IMR-90 (cell line): ENCODE measurements at regions not wholly inside any gene's neighbourhood (a gene's known extent, or its start where the extent isn't known, plus 50 kb on each side); places are given as distances from the start of the nearest gene placed in this dataset.

ENCODE experiments used
- ATAC-seq: fragments of 200-7000 bp; cut with Tn5 transposase; 2 replicates; pipeline ENCODE4 v1.9.1; 2020; ENCODE audit warnings: low read depth, mild to moderate bottlenecking, moderate library complexity
- BruUV-seq: library from RNA; stranded (reverse); fragments of 400-500 nt; replicated peaks from 2 replicates; lab custom pipeline; 2021; lab: Mats Ljungman, UMichigan
- CTCF ChIA-PET: fragments of 300-600 bp; formaldehyde crosslinking; extraction: SDS; loops from one replicate; lab custom pipeline; 2021; ENCODE audit warnings: antibody characterized with exemption; lab: Yijun Ruan, JAX
- POLR2A ChIA-PET: fragments of 300-600 bp; sonication (Branson Sonifier 250); formaldehyde crosslinking; loops from one replicate; lab custom pipeline; 2022; ENCODE audit warnings: antibody characterized with exemption; ENCODE audit not compliant: unreplicated experiment; lab: Charles Lee
- DNase-seq: peaks from one replicate; pipeline ENCODE4 v3.0.0; 2013
- H2AFZ ChIP-seq: replicated peaks from 2 replicates; pipeline ENCODE3; 2013; ENCODE audit warnings: low read length, mild to moderate bottlenecking; ENCODE audit not compliant: poor library complexity
- H2AK5ac ChIP-seq: 2 replicates; pipeline ENCODE4 v1.6.1; 2013; ENCODE audit warnings: low read depth, low read length, inconsistent platforms
- H2AK9ac ChIP-seq: replicated peaks from 2 replicates; pipeline ENCODE3; 2013; ENCODE audit warnings: mild to moderate bottlenecking, low read depth, low read length, moderate library complexity; ENCODE audit not compliant: poor library complexity
- H2BK120ac ChIP-seq: 2 replicates; pipeline ENCODE4 v1.6.1; 2013; ENCODE audit warnings: low read depth, low read length, inconsistent platforms
- H2BK15ac ChIP-seq: 3 replicates; pipeline ENCODE4 v1.6.1; 2013; ENCODE audit warnings: low read depth, low read length, inconsistent platforms
- H2BK20ac ChIP-seq: 2 replicates; pipeline ENCODE4 v1.6.1; 2013; ENCODE audit warnings: low read depth, mild to moderate bottlenecking, inconsistent platforms, low read length, moderate library complexity
- H2BK5ac ChIP-seq: 2 replicates; pipeline ENCODE4 v1.6.1; 2013; ENCODE audit warnings: mild to moderate bottlenecking, low read depth, low read length, inconsistent platforms; ENCODE audit not compliant: poor library complexity, severe bottlenecking
- H3K14ac ChIP-seq: replicated peaks from 2 replicates; pipeline ENCODE4 v1.6.1; 2013; ENCODE audit warnings: low read depth, low read length, inconsistent platforms
- H3K18ac ChIP-seq: 2 replicates; pipeline ENCODE4 v1.6.1; 2013; ENCODE audit warnings: low read depth, low read length, control low read depth
- H3K23ac ChIP-seq: 2 replicates; pipeline ENCODE4 v1.6.1; 2013; ENCODE audit warnings: low read depth, low read length, inconsistent platforms
- H3K27ac ChIP-seq: 2 replicates; pipeline ENCODE4 v1.5.1; 2013; ENCODE audit warnings: mild to moderate bottlenecking, control low read depth, low read length; ENCODE audit not compliant: insufficient read depth
- H3K27me3 ChIP-seq: 2 replicates; pipeline ENCODE4 v1.6.1; 2013; ENCODE audit warnings: low read length; ENCODE audit not compliant: control insufficient read depth, insufficient read depth
- H3K36me3 ChIP-seq: 2 replicates; pipeline ENCODE4 v1.6.1; 2013; ENCODE audit warnings: low read length, mixed read lengths; ENCODE audit not compliant: control insufficient read depth, insufficient read depth
- H3K4ac ChIP-seq: 2 replicates; pipeline ENCODE4 v1.6.1; 2013; ENCODE audit warnings: low read depth, low read length, inconsistent platforms
- H3K4me1 ChIP-seq: 2 replicates; pipeline ENCODE4 v1.6.1; 2013; ENCODE audit warnings: low read length, mixed read lengths; ENCODE audit not compliant: control insufficient read depth, insufficient read depth
- H3K4me2 ChIP-seq: 2 replicates; pipeline ENCODE4 v1.6.1; 2013; ENCODE audit warnings: low read depth, mild to moderate bottlenecking, control low read depth, low read length, moderate library complexity
- H3K4me3 ChIP-seq: 2 replicates; pipeline ENCODE4 v1.5.1; 2013; ENCODE audit warnings: low read depth, mild to moderate bottlenecking, control low read depth, low read length, moderate library complexity; ENCODE audit not compliant: insufficient read depth
- H3K56ac ChIP-seq: 2 replicates; pipeline ENCODE4 v1.6.1; 2013; ENCODE audit warnings: low read length, inconsistent platforms; ENCODE audit not compliant: insufficient read depth; ENCODE audit errors: extremely low read depth
- H3K79me1 ChIP-seq, 2 experiments: 2 replicates each; pipeline ENCODE4 v1.6.1; 2013; ENCODE audit warnings: low read length in 2 of 2, inconsistent platforms in 1 of 2, low read depth in 1 of 2
- H3K9ac ChIP-seq: 2 replicates; pipeline ENCODE4 v1.6.1; 2013; ENCODE audit warnings: low read depth, low read length, control low read depth
- H3K9me1 ChIP-seq: 2 replicates; pipeline ENCODE4 v1.6.1; 2013; ENCODE audit warnings: low read length, inconsistent platforms; ENCODE audit not compliant: insufficient read depth
- H3K9me3 ChIP-seq: 2 replicates; pipeline ENCODE4 v1.6.1; 2013; ENCODE audit warnings: low read length; ENCODE audit not compliant: control insufficient read depth, insufficient read depth
- H4K20me1 ChIP-seq: 2 replicates; pipeline ENCODE4 v1.6.1; 2013; ENCODE audit warnings: low read length, inconsistent platforms; ENCODE audit not compliant: insufficient read depth
- H4K5ac ChIP-seq: 2 replicates; pipeline ENCODE4 v1.6.1; 2013; ENCODE audit warnings: mild to moderate bottlenecking, low read depth, low read length, control low read depth
- H4K8ac ChIP-seq, 2 experiments: 2 replicates each; pipeline ENCODE4 v1.6.1; 2013; ENCODE audit warnings: low read depth in 2 of 2, low read length in 2 of 2, control low read depth in 1 of 2, inconsistent platforms in 1 of 2
- H4K91ac ChIP-seq: 2 replicates; pipeline ENCODE4 v1.6.1; 2013; ENCODE audit warnings: low read depth, low read length, inconsistent platforms; ENCODE audit not compliant: insufficient read depth
- BHLHE40 ChIP-seq: fragments of 150-350 bp; IDR thresholded peaks from 2 replicates; pipeline ENCODE4 v1.6.1; 2016; ENCODE audit warnings: mild to moderate bottlenecking, low read depth, low read length
- CHD1 ChIP-seq: IDR thresholded peaks from 2 replicates; pipeline ENCODE4 v1.6.1; 2012; ENCODE audit warnings: low read depth, low read length, improper control_type of control experiment
- CTCF ChIP-seq: conservative IDR thresholded peaks from 2 replicates; pipeline ENCODE4 v1.5.1; 2012; ENCODE audit warnings: mild to moderate bottlenecking, low read depth, low read length, improper control_type of control experiment
- ELK1 ChIP-seq: fragments of 150-350 bp; IDR thresholded peaks from 2 replicates; pipeline ENCODE4 v1.6.1; 2016; ENCODE audit warnings: low read depth, mild to moderate bottlenecking, low read length, moderate library complexity, borderline replicate concordance
- FOS ChIP-seq: fragments of 150-350 bp; IDR thresholded peaks from 2 replicates; pipeline ENCODE4 v1.6.1; 2016; ENCODE audit warnings: low read depth, low read length
- MAFK ChIP-seq: IDR thresholded peaks from 2 replicates; pipeline ENCODE4 v1.6.1; 2012; ENCODE audit warnings: low read depth, low read length, improper control_type of control experiment
- MAZ ChIP-seq: IDR thresholded peaks from 2 replicates; pipeline ENCODE4 v1.6.1; 2012; ENCODE audit warnings: low read depth, mild to moderate bottlenecking, low read length, improper control_type of control experiment, moderate library complexity, borderline replicate concordance
- MXI1 ChIP-seq: IDR thresholded peaks from 2 replicates; pipeline ENCODE4 v1.6.1; 2012; ENCODE audit warnings: low read depth, mild to moderate bottlenecking, low read length, moderate library complexity, borderline replicate concordance
- RAD21 ChIP-seq: IDR thresholded peaks from 2 replicates; pipeline ENCODE4 v1.6.1; 2012; ENCODE audit warnings: low read length, improper control_type of control experiment
- RCOR1 ChIP-seq: IDR thresholded peaks from 2 replicates; pipeline ENCODE4 v1.6.1; 2012; ENCODE audit warnings: mild to moderate bottlenecking, low read length, improper control_type of control experiment; ENCODE audit not compliant: insufficient replicate concordance
- RFX5 ChIP-seq: IDR thresholded peaks from 2 replicates; pipeline ENCODE4 v1.8.0; 2012; ENCODE audit warnings: low read depth, mild to moderate bottlenecking, low read length, moderate library complexity
- SMC3 ChIP-seq: fragments of 150-350 bp; IDR thresholded peaks from 2 replicates; pipeline ENCODE4 v1.6.1; 2016; ENCODE audit warnings: low read depth, mild to moderate bottlenecking, antibody characterized with exemption, low read length, moderate library complexity
- USF2 ChIP-seq: fragments of 150-350 bp; IDR thresholded peaks from 2 replicates; pipeline ENCODE4 v1.6.1; 2017; ENCODE audit warnings: mild to moderate bottlenecking, antibody characterized with exemption, low read length, low read depth
- WGBS, 2 experiments: methylation state at CpG; one replicate each; pipeline versions ENCODE4 v1.1.5 to v1.1.7; 2013; ENCODE audit warnings: missing lambda C conversion rate in 2 of 2; ENCODE audit not compliant: insufficient read length in 1 of 2; ENCODE audit errors: extremely low coverage in 2 of 2; 5-methylcytosine and 5-hydroxymethylcytosine counted together
- dilution Hi-C: fragments of 300-500 bp; cut with HindIII; formaldehyde crosslinking; loops from one replicate; pipeline ENCODE4 v1.14.3; 2018; ENCODE audit warnings: low sequenced_read_pairs; ENCODE audit not compliant: unreplicated experiment
- in situ Hi-C: fragments of 300-500 bp; cut with MboI; formaldehyde crosslinking; loops from 3 replicates; pipeline ENCODE4 v1.14.3; 2019; ENCODE audit warnings: low sequenced_read_pairs, inconsistent platforms, mixed read lengths
- intact Hi-C: fragments of 100-400 bp; cut with micrococcal nuclease; formaldehyde crosslinking; loops from 2 replicates; pipeline ENCODE4 v1.10.0; 2022

GRCh38 chr5:2631758-2632157 lies 119.7 kb downstream of the IRX2 start:
- Histone ChIP-seq H2AK9ac (no peak overlapping the region), H3K4me2 (no peak overlapping the region), H3K4ac (no peak overlapping the region), H3K23ac (no peak overlapping the region), H2AFZ (no peak overlapping the region), H2BK20ac (no peak overlapping the region), H3K27me3 (no peaks in the 10 kb centered on the region), H4K5ac (no peak overlapping the region), H3K9me1 (no peaks in the 10 kb centered on the region), H4K20me1 (no peaks in the 10 kb centered on the region), H4K8ac (no peak overlapping the region), H3K9ac (no peak overlapping the region), H3K9me3 (peaks cover 48% of the 10 kb centered on the region), H2BK15ac (no peak overlapping the region), H2AK5ac (no peak overlapping the region), H3K56ac (no peak overlapping the region), H3K36me3 (no peaks in the 10 kb centered on the region), H3K14ac (no peak overlapping the region), H3K4me3 (no peak overlapping the region), H3K4me1 (no peaks in the 10 kb centered on the region), H3K27ac (no peak overlapping the region), H3K18ac (no peak overlapping the region), H3K79me1 (no peaks in the 10 kb centered on the region), H2BK5ac (no peak overlapping the region), H4K91ac (no peak overlapping the region), H2BK120ac (no peak overlapping the region)
- no peak for DNase-seq
- no peak for TF ChIP-seq MAFK
- TF ChIP-seq RCOR1, result no peak
- TF ChIP-seq FOS, result no peak
- TF ChIP-seq CTCF, result no peak
- TF ChIP-seq ELK1, result no peak
- no peak for TF ChIP-seq CHD1
- TF ChIP-seq USF2, result no peak
- no peak for TF ChIP-seq SMC3
- no peak for TF ChIP-seq BHLHE40
- TF ChIP-seq RAD21, result no peak
- no peak for TF ChIP-seq MAZ
- no peak for TF ChIP-seq MXI1
- TF ChIP-seq RFX5, result no peak
- WGBS, 2 experiments, result no CpG with 5 or more reads among the region's 11 CpGs
- POLR2A ChIA-PET, result no interaction called here
- CTCF ChIA-PET, result no interaction called here
- no TSS peak for BruUV-seq
- in situ Hi-C loops, result no loop called here
- intact Hi-C loops, result no loop called here
- ATAC-seq, result no peak
- dilution Hi-C loops, result no loop called here
